ENCODE measurements at regions not wholly inside any gene's neighbourhood (a gene's known extent, or its start where the extent isn't known, plus 50 kb on each side); places are given as distances from the start of the nearest gene placed in this dataset.

- Mint-ChIP-seq H3K27me3 (ENCODE audit: insufficient read depth) (peaks cover 10% of the 10 kb centered on the region), H3K4me1 (ENCODE audit: low read depth) (no peaks in the 10 kb centered on the region), H3K36me3 (ENCODE audit: low read depth) (no peaks in the 10 kb centered on the region), H3K4me3 (no peak overlapping the region), H3K27ac (no peak overlapping the region), H3K9me3 (no peaks in the 10 kb centered on the region)
- DNase-seq = no peak
- TF ChIP-seq CTCF (IDR thresholded peaks at IDR 0.05) = no peak
Measured at GRCh38 chr2:58768715-58769080, 527.6 kb upstream of the FANCL start.

- Mint-ChIP-seq H3K27me3 (ENCODE audit: insufficient read depth) (peaks cover 10% of the 10 kb centered on the region), H3K27ac (no peak overlapping the region)
Measured at GRCh38 chr2:58767828-58768714, 526.9 kb upstream of the FANCL start.

GRCh38 chr2:58764338-58765104 lies 523.4 kb upstream of the FANCL start:
- Mint-ChIP-seq H3K4me1 (ENCODE audit: low read depth) (no peaks in the 10 kb centered on the region), H3K27ac (no peak overlapping the region), H3K4me3 (no peak overlapping the region), H3K27me3 (ENCODE audit: insufficient read depth) (peaks cover 3% of the 10 kb centered on the region), H3K9me3 (no peaks in the 10 kb centered on the region), H3K36me3 (ENCODE audit: low read depth) (no peaks in the 10 kb centered on the region)
- TF ChIP-seq CTCF (IDR thresholded peaks at IDR 0.05) = no peak
- DNase-seq = no peak

More at GRCh38 chr2:58767828-58768714, 526.9 kb upstream of the FANCL start:
- no peak for TF ChIP-seq CTCF (IDR thresholded peaks at IDR 0.05)
- Mint-ChIP-seq H3K9me3 (no peaks in the 10 kb centered on the region), H3K4me1 (ENCODE audit: low read depth) (no peaks in the 10 kb centered on the region), H3K4me3 (no peak overlapping the region), H3K36me3 (ENCODE audit: low read depth) (no peaks in the 10 kb centered on the region)
- DNase-seq = no peak

GRCh38 chr2:58762176-58762781 lies 521.2 kb upstream of the FANCL start:
- H3K4me3 Mint-ChIP-seq = no peak overlapping the region
- no peak overlapping the region for H3K27ac Mint-ChIP-seq
- DNase-seq = peak; percentile 58
- H3K36me3 Mint-ChIP-seq (ENCODE audit: low read depth) = no peaks in the 10 kb centered on the region
- peak; percentile 82 for TF ChIP-seq CTCF (IDR thresholded peaks at IDR 0.05)
- no peaks in the 10 kb centered on the region for H3K9me3 Mint-ChIP-seq
- H3K27me3 Mint-ChIP-seq (ENCODE audit: insufficient read depth) = no peaks in the 10 kb centered on the region; the same call in none of the 2 replicates
- H3K4me1 Mint-ChIP-seq (ENCODE audit: low read depth) = no peaks in the 10 kb centered on the region

GRCh38 chr2:58757971-58758370 lies 516.8 kb upstream of the FANCL start:
- H3K27ac Mint-ChIP-seq = no peak overlapping the region
- no peak overlapping the region for H3K4me3 Mint-ChIP-seq
- no peak for DNase-seq
- H3K36me3 Mint-ChIP-seq (ENCODE audit: low read depth) = no peaks in the 10 kb centered on the region
- no peaks in the 10 kb centered on the region for H3K4me1 Mint-ChIP-seq (ENCODE audit: low read depth)
- no peaks in the 10 kb centered on the region; the same call in 1 of the 2 replicates for H3K27me3 Mint-ChIP-seq (ENCODE audit: insufficient read depth)
- no peak for TF ChIP-seq CTCF (IDR thresholded peaks at IDR 0.05)
- peaks cover 4% of the 10 kb centered on the region; the same call in 1 of the 2 replicates for H3K9me3 Mint-ChIP-seq

All from HFFc6 (cell line).